OCI-LY3 (cell line): ENCODE measurements at regions not wholly inside any gene's neighbourhood (a gene's known extent, or its start where the extent isn't known, plus 50 kb on each side); places are given as distances from the start of the nearest gene placed in this dataset.

Source experiments
- H2AFZ ChIP-seq: fragments of 200-600, 300-600 bp; shearing (Covaris generic); 2 replicates; pipeline ENCODE4 v1.6.0; 2014; ENCODE audit warnings: antibody characterized with exemption, low read depth, low read length
- H3K27ac ChIP-seq: fragments of 200-600, 300-600 bp; sonication (generic); 2 replicates; pipeline ENCODE4 v1.5.1; 2014; ENCODE audit warnings: mild to moderate bottlenecking, low read length, moderate library complexity, mixed read lengths
- H3K27me3 ChIP-seq: fragments of 200-600, 300-600 bp; sonication (generic); 2 replicates; pipeline ENCODE4 v1.6.1; 2014; ENCODE audit warnings: low read depth, low read length, mixed read lengths
- H3K36me3 ChIP-seq: fragments of 200-600, 300-600 bp; sonication (generic); replicated peaks from 2 replicates; pipeline ENCODE3; 2014; ENCODE audit warnings: low read depth, low read length, mixed read lengths
- H3K4me1 ChIP-seq: fragments of 300-600, 200-600 bp; sonication (generic); 2 replicates; pipeline ENCODE4 v1.6.1; 2014; ENCODE audit warnings: low read length, mixed read lengths
- H3K4me2 ChIP-seq: fragments of 200-600, 300-600 bp; sonication (generic); 2 replicates; pipeline ENCODE4 v1.6.1; 2014; ENCODE audit warnings: low read length, mixed read lengths
- H3K4me3 ChIP-seq: fragments of 300-600, 200-600 bp; sonication (generic); 2 replicates; pipeline ENCODE4 v1.5.1; 2014; ENCODE audit warnings: antibody characterized with exemption, mild to moderate bottlenecking, low read length, moderate library complexity
- H3K79me2 ChIP-seq: fragments of 300-600, 200-600 bp; shearing (Covaris generic); 2 replicates; pipeline ENCODE4 v1.6.1; 2014; ENCODE audit warnings: mild to moderate bottlenecking, low read length, mixed read lengths
- H3K9ac ChIP-seq: fragments of 300-600, 200-600 bp; shearing (Covaris generic); 2 replicates; pipeline ENCODE4 v1.6.0; 2014; ENCODE audit warnings: mild to moderate bottlenecking, low read length, moderate library complexity
- H3K9me3 ChIP-seq: fragments of 200-600, 300-600 bp; shearing (Covaris generic); 2 replicates; pipeline ENCODE4 v1.6.1; 2014; ENCODE audit warnings: low read length, mixed read lengths; ENCODE audit not compliant: insufficient read depth
- H4K20me1 ChIP-seq: fragments of 200-600, 300-600 bp; sonication (generic); 2 replicates; pipeline ENCODE4 v1.6.1; 2016; ENCODE audit warnings: low read length, mixed read lengths; ENCODE audit not compliant: insufficient read depth
- EZH2phosphoT487 ChIP-seq: fragments of 200-600 bp; shearing (Covaris generic); IDR thresholded peaks from 2 replicates; pipeline ENCODE4 v1.6.1; 2018; ENCODE audit warnings: antibody characterized with exemption, mixed run types, low read depth
- TF ChIP-seq, protein P1 (sequence below): fragments of 200-600, 300-600 bp; sonication (generic); IDR thresholded peaks from 2 replicates; pipeline ENCODE4 v1.5.1; 2014; ENCODE audit warnings: antibody characterized with exemption, low read length, low read depth

DNA sequence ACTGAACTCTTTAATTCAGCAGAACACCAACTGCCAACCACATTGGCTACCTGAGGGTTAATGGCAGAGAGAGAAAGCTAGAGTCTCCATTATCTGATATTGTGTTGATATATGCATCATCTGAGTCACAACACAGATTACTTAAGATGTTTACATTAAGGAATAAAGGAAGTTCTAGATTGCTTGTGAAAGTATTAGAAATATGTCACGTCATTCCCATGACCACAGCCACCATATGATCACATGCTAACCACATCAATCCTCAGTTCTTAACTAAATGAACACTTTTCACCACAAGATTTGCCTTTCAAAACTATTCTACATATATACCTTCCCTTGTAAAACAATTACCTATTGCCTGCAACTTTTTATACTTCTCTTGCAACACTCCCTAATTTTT, 337.9 kb downstream of the FGFR2 start:
- Histone ChIP-seq H3K27me3 (peaks cover 10% of the 10 kb centered on the region; the same call in 1 of the 2 replicates), H4K20me1 (no peaks in the 10 kb centered on the region), H3K27ac (no peak overlapping the region), H3K79me2 (no peaks in the 10 kb centered on the region), H2AFZ (no peak overlapping the region), H3K36me3 (no peaks in the 10 kb centered on the region), H3K4me1 (peaks cover 13% of the 10 kb centered on the region), H3K9me3 (no peaks in the 10 kb centered on the region), H3K4me3 (no peak overlapping the region), H3K4me2 (no peak overlapping the region), H3K9ac (no peak overlapping the region)
- no peak for TF ChIP-seq EZH2phosphoT487
- TF ChIP-seq, protein P1, sequence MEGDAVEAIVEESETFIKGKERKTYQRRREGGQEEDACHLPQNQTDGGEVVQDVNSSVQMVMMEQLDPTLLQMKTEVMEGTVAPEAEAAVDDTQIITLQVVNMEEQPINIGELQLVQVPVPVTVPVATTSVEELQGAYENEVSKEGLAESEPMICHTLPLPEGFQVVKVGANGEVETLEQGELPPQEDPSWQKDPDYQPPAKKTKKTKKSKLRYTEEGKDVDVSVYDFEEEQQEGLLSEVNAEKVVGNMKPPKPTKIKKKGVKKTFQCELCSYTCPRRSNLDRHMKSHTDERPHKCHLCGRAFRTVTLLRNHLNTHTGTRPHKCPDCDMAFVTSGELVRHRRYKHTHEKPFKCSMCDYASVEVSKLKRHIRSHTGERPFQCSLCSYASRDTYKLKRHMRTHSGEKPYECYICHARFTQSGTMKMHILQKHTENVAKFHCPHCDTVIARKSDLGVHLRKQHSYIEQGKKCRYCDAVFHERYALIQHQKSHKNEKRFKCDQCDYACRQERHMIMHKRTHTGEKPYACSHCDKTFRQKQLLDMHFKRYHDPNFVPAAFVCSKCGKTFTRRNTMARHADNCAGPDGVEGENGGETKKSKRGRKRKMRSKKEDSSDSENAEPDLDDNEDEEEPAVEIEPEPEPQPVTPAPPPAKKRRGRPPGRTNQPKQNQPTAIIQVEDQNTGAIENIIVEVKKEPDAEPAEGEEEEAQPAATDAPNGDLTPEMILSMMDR, result no peak

DNA sequence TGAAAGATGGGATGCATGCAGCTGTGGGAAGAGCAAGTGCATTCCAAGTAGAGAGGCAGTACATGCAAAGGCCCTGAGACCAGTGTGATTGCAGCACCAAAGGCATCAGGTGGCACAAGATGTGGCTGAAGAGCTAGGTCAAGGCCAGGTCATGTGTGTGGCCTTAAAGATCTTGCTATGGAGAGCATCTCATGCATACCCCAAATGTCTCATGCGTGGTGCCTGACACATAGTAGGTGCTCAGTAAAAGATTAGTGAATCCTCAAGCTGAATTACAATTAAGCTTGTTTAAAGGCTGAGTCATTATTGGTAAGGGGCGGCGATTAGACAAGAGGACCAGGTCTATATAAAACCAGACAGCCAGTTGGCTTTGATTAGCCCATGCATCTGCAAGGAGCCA, 336.6 kb downstream of the FGFR2 start:
- Histone ChIP-seq H2AFZ (no peak overlapping the region), H3K4me3 (no peak overlapping the region), H3K4me1 (peaks cover 13% of the 10 kb centered on the region), H3K27ac (no peak overlapping the region), H3K27me3 (peaks cover 10% of the 10 kb centered on the region; the same call in 1 of the 2 replicates), H4K20me1 (no peaks in the 10 kb centered on the region), H3K9me3 (no peaks in the 10 kb centered on the region), H3K79me2 (no peaks in the 10 kb centered on the region), H3K4me2 (no peak overlapping the region), H3K36me3 (no peaks in the 10 kb centered on the region), H3K9ac (no peak overlapping the region)
- TF ChIP-seq EZH2phosphoT487, result no peak
- TF ChIP-seq, protein P1, result no peak

GRCh38 chr10:121262774-121263430, 335.3 kb downstream of the FGFR2 start:
- TF ChIP-seq EZH2phosphoT487, result no peak
- TF ChIP-seq, protein P1, result no peak

GRCh38 chr10:121263431-121263783, 334.8 kb downstream of the FGFR2 start:
- Histone ChIP-seq H3K27ac (no peak overlapping the region), H3K27me3 (peaks cover 10% of the 10 kb centered on the region; the same call in 1 of the 2 replicates), H4K20me1 (no peaks in the 10 kb centered on the region), H3K4me1 (peaks cover 13% of the 10 kb centered on the region), H2AFZ (no peak overlapping the region), H3K4me3 (no peak overlapping the region), H3K9ac (no peak overlapping the region), H3K4me2 (no peak overlapping the region), H3K36me3 (no peaks in the 10 kb centered on the region), H3K79me2 (no peaks in the 10 kb centered on the region), H3K9me3 (no peaks in the 10 kb centered on the region)
- TF ChIP-seq, protein P1, result no peak
- no peak for TF ChIP-seq EZH2phosphoT487

More at GRCh38 chr10:121262774-121263430, 335.3 kb downstream of the FGFR2 start:
- no peaks in the 10 kb centered on the region for H3K79me2 ChIP-seq
- no peaks in the 10 kb centered on the region for H3K9me3 ChIP-seq
- no peak overlapping the region for H3K4me2 ChIP-seq
- H3K27ac ChIP-seq, result no peak overlapping the region
- no peak overlapping the region for H3K4me3 ChIP-seq
- peaks cover 13% of the 10 kb centered on the region for H3K4me1 ChIP-seq
- no peak overlapping the region for H2AFZ ChIP-seq
- H3K9ac ChIP-seq, result no peak overlapping the region
- no peaks in the 10 kb centered on the region for H3K36me3 ChIP-seq
- H3K27me3 ChIP-seq, result peaks cover 10% of the 10 kb centered on the region; the same call in 1 of the 2 replicates
- H4K20me1 ChIP-seq, result no peaks in the 10 kb centered on the region
